KG1 (cell line): ENCODE measurements at regions not wholly inside any gene's neighbourhood (a gene's known extent, or its start where the extent isn't known, plus 50 kb on each side); places are given as distances from the start of the nearest gene placed in this dataset.
A peak's percentile ranks its signal among the peaks of the same experiment; 100 is the strongest.
"Not testable (repeated sequence)": the region's sequence is repeated elsewhere in the genome, so short reads cannot be mapped to it uniquely, and the experiment has no call there.

Experiments
- DNase-seq: peaks from one replicate; lab custom pipeline; 2025; lab: John Stamatoyannopoulos, UW

- not testable (repeated sequence) for DNase-seq
These were observed 208.8 kb downstream of the KDM5D start for GRCh38 chrY:19535697-19536096.

GRCh38 chrY:19521976-19522375 lies 222.6 kb downstream of the KDM5D start:
- no peak for DNase-seq

GRCh38 chrY:19503092-19503449 lies 241.5 kb downstream of the KDM5D start:
- DNase-seq = no peak

- DNase-seq = no peak
These were observed 242.1 kb downstream of the KDM5D start for GRCh38 chrY:19502169-19503091.

- no peak for DNase-seq
These were observed 246.0 kb downstream of the KDM5D start for GRCh38 chrY:19498556-19498955.

- no peak for DNase-seq
These were observed 257.0 kb downstream of the KDM5D start for GRCh38 chrY:19487494-19487893.

GRCh38 chrY:19484997-19485396 lies 259.5 kb downstream of the KDM5D start:
- DNase-seq = no peak

- DNase-seq = no peak
These were observed 265.4 kb downstream of the KDM5D start for GRCh38 chrY:19479141-19479540.

GRCh38 chrY:19477959-19478358 lies 266.6 kb downstream of the KDM5D start:
- no peak for DNase-seq

GRCh38 chrY:19465809-19466208 lies 278.7 kb downstream of the KDM5D start:
- no peak for DNase-seq

GRCh38 chrY:19456855-19457448 lies 287.6 kb downstream of the KDM5D start:
- no peak for DNase-seq

GRCh38 chrY:19433059-19433458 lies 311.5 kb downstream of the KDM5D start:
- DNase-seq = peak; percentile 20

GRCh38 chrY:19427736-19428518 lies 316.6 kb downstream of the KDM5D start:
- no peak for DNase-seq

GRCh38 chrY:19427191-19427590 lies 317.3 kb downstream of the KDM5D start:
- DNase-seq = not testable (repeated sequence)

GRCh38 chrY:19410980-19411766 lies 333.4 kb downstream of the KDM5D start:
- no peak for DNase-seq

GRCh38 chrY:19406246-19406645 lies 338.3 kb downstream of the KDM5D start:
- no peak for DNase-seq

- DNase-seq = no peak
These were observed 338.9 kb downstream of the KDM5D start for GRCh38 chrY:19405598-19405997.

- no peak for DNase-seq
These were observed 351.6 kb downstream of the KDM5D start for GRCh38 chrY:19392876-19393275.

- DNase-seq = no peak
These were observed 352.6 kb downstream of the KDM5D start for GRCh38 chrY:19391922-19392321.

- DNase-seq = no peak
These were observed 379.2 kb downstream of the KDM5D start for GRCh38 chrY:19365321-19365720.

- DNase-seq = no peak
These were observed 387.3 kb downstream of the KDM5D start for GRCh38 chrY:19357249-19357648.

GRCh38 chrY:19356735-19357134 lies 387.8 kb downstream of the KDM5D start:
- no peak for DNase-seq
